HEK293 (cell line): ENCODE measurements at regions not wholly inside any gene's neighbourhood (a gene's known extent, or its start where the extent isn't known, plus 50 kb on each side); places are given as distances from the start of the nearest gene placed in this dataset.

ENCODE experiments used
- GFI1B ChIP-seq: fragments of 450-650 bp; formaldehyde crosslinking; IDR thresholded peaks from 2 replicates; pipeline ENCODE4 v1.5.1; 2016; ENCODE audit warnings: missing biosample characterization, missing genetic modification characterization
- GLIS1 ChIP-seq: fragments of 450-650 bp; formaldehyde crosslinking; IDR thresholded peaks from 2 replicates; pipeline ENCODE4 v1.5.1; 2016; ENCODE audit warnings: missing biosample characterization, missing genetic modification characterization
- HOXC10 ChIP-seq: sonication (generic); formaldehyde crosslinking; IDR thresholded peaks from 2 replicates; pipeline ENCODE4 v1.8.1; 2023; ENCODE audit warnings: mild to moderate bottlenecking, missing genetic modification reagents
- HOXD13 ChIP-seq: sonication (generic); formaldehyde crosslinking; IDR thresholded peaks from 2 replicates; pipeline ENCODE4 v1.8.0; 2022; ENCODE audit warnings: missing genetic modification reagents, borderline replicate concordance
- KLF1 ChIP-seq: fragments of 450-650 bp; formaldehyde crosslinking; IDR thresholded peaks from 2 replicates; pipeline ENCODE4 v1.5.1; 2016; ENCODE audit warnings: missing biosample characterization, missing genetic modification characterization
- OVOL3 ChIP-seq: fragments of 450-650 bp; formaldehyde crosslinking; IDR thresholded peaks from 2 replicates; pipeline ENCODE4 v1.5.1; 2016; ENCODE audit warnings: missing biosample characterization, missing genetic modification characterization
- SP7 ChIP-seq: fragments of 450-650 bp; formaldehyde crosslinking; IDR thresholded peaks from 2 replicates; pipeline ENCODE4 v1.5.1; 2016; ENCODE audit warnings: missing biosample characterization, missing genetic modification characterization
- TRIM28 ChIP-seq: IDR thresholded peaks from 2 replicates; pipeline ENCODE4 v1.6.1; 2011; ENCODE audit warnings: low read length, control low read depth, borderline replicate concordance
- ZFP3 ChIP-seq: fragments of 450-650 bp; formaldehyde crosslinking; IDR thresholded peaks from 2 replicates; pipeline ENCODE4 v1.5.1; 2016; ENCODE audit warnings: low read depth, missing biosample characterization, missing genetic modification characterization
- ZNF114 ChIP-seq: fragments of 450-650 bp; formaldehyde crosslinking; IDR thresholded peaks from 2 replicates; pipeline ENCODE4 v1.5.0; 2017; ENCODE audit warnings: missing biosample characterization, missing genetic modification characterization
- ZNF133 ChIP-seq: fragments of 450-650 bp; formaldehyde crosslinking; IDR thresholded peaks from 2 replicates; pipeline ENCODE4 v1.5.1; 2016; ENCODE audit warnings: missing biosample characterization, missing genetic modification characterization
- ZNF2 ChIP-seq: fragments of 450-650 bp; formaldehyde crosslinking; IDR thresholded peaks from 2 replicates; pipeline ENCODE4 v1.5.1; 2016; ENCODE audit warnings: missing biosample characterization, missing genetic modification characterization
- ZNF211 ChIP-seq: fragments of 450-650 bp; formaldehyde crosslinking; IDR thresholded peaks from 2 replicates; pipeline ENCODE4 v1.5.1; 2016; ENCODE audit warnings: low read depth, missing biosample characterization, missing genetic modification characterization
- ZNF23 ChIP-seq: fragments of 450-650 bp; formaldehyde crosslinking; IDR thresholded peaks from 2 replicates; pipeline ENCODE4 v1.5.1; 2016; ENCODE audit warnings: missing biosample characterization, missing genetic modification characterization, borderline replicate concordance
- ZNF311 ChIP-seq: fragments of 450-650 bp; formaldehyde crosslinking; IDR thresholded peaks from 2 replicates; pipeline ENCODE4 v1.5.1; 2017; ENCODE audit warnings: missing biosample characterization, missing genetic modification characterization, borderline replicate concordance
- ZNF335 ChIP-seq: fragments of 450-650 bp; formaldehyde crosslinking; conservative IDR thresholded peaks from 2 replicates; pipeline ENCODE4 v1.5.1; 2016; ENCODE audit warnings: missing biosample characterization, missing genetic modification characterization
- ZNF37A ChIP-seq: fragments of 450-650 bp; IDR thresholded peaks from 2 replicates; pipeline ENCODE4 v1.5.1; 2018; ENCODE audit warnings: missing biosample characterization, missing genetic modification characterization
- ZNF433 ChIP-seq: fragments of 450-650 bp; formaldehyde crosslinking; IDR thresholded peaks from 2 replicates; pipeline ENCODE4 v1.5.1; 2016; ENCODE audit warnings: missing biosample characterization, missing genetic modification characterization, low read depth
- ZNF48 ChIP-seq: fragments of 450-650 bp; formaldehyde crosslinking; IDR thresholded peaks from 2 replicates; pipeline ENCODE4 v1.5.1; 2016; ENCODE audit warnings: missing biosample characterization, missing genetic modification characterization
- ZNF677 ChIP-seq: fragments of 450-650 bp; IDR thresholded peaks from 2 replicates; pipeline ENCODE4 v1.5.0; 2018; ENCODE audit warnings: missing biosample characterization, mild to moderate bottlenecking, missing genetic modification characterization, moderate library complexity
- ZNF707 ChIP-seq: fragments of 450-650 bp; formaldehyde crosslinking; IDR thresholded peaks from 2 replicates; pipeline ENCODE4 v1.5.1; 2016; ENCODE audit warnings: missing biosample characterization, missing genetic modification characterization
- ZSCAN30 ChIP-seq: fragments of 450-650 bp; IDR thresholded peaks from 2 replicates; pipeline ENCODE4 v1.5.1; 2018; ENCODE audit warnings: missing biosample characterization, mild to moderate bottlenecking, missing genetic modification characterization, moderate library complexity
- TF ChIP-seq, protein P1 (sequence below): fragments of 450-650 bp; formaldehyde crosslinking; IDR thresholded peaks from 2 replicates; pipeline ENCODE4 v1.5.1; 2016; ENCODE audit warnings: missing biosample characterization, missing genetic modification characterization
- TF ChIP-seq, protein P2 (sequence below): fragments of 450-650 bp; formaldehyde crosslinking; IDR thresholded peaks from 2 replicates; pipeline ENCODE4 v1.5.1; 2016; ENCODE audit warnings: missing biosample characterization, missing genetic modification characterization
- TF ChIP-seq, protein P3 (sequence below): fragments of 450-650 bp; formaldehyde crosslinking; IDR thresholded peaks from 2 replicates; pipeline ENCODE4 v1.5.1; 2016; ENCODE audit warnings: missing biosample characterization, missing genetic modification characterization
- TF ChIP-seq, protein P4 (sequence below): fragments of 450-650 bp; formaldehyde crosslinking; IDR thresholded peaks from 2 replicates; pipeline ENCODE4 v1.5.1; 2016; ENCODE audit warnings: missing biosample characterization, missing genetic modification characterization, borderline replicate concordance
- TF ChIP-seq, protein P5 (sequence below): fragments of 450-650 bp; formaldehyde crosslinking; IDR thresholded peaks from 2 replicates; pipeline ENCODE4 v1.5.1; 2016; ENCODE audit warnings: missing biosample characterization, missing genetic modification characterization

DNA sequence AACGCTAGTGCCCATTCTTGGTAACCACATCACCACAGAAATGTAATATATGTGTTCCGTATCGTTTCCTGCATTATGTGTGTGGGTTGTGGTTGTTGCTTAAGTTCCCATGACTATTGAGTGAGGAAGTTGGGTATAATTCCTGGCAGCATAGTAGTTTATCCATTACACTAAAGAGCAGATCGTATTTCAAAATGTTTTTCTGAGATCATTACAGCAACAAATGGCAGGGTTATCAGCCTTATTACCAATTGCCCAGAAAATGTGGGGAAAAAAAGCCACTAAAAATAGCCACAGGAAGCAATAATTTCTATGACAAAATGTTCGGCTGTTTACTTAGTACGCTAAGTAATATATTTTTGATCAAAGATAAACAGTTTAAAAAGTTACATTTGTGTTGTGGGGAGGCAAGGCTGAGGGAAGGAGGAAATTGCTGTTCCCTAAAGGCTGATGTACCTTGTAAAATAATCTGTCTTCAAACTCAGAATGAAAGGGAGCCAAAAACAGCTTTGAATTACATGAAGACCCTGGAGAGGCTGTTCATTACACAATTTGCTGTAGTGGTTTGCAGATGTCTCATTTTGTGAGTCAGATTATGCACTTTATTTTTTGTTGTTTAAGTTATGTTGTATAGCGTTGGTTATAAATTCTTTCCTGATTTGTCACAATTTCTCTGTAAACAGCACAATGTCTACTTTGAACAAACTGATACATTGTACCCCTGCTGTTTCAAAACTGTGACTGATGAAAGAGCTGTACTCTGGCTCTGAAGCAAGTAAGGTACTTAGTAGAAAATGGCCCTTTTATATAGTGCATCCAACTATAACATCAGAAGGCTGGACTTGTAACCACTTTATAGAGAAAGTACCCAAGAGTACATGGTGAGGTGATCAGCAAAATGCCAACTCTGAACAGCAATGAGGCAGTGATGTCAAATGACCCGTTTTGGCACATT lies 1028.5 kb downstream of the NR2F1-AS1 start (continued):
- TF ChIP-seq, protein P1, sequence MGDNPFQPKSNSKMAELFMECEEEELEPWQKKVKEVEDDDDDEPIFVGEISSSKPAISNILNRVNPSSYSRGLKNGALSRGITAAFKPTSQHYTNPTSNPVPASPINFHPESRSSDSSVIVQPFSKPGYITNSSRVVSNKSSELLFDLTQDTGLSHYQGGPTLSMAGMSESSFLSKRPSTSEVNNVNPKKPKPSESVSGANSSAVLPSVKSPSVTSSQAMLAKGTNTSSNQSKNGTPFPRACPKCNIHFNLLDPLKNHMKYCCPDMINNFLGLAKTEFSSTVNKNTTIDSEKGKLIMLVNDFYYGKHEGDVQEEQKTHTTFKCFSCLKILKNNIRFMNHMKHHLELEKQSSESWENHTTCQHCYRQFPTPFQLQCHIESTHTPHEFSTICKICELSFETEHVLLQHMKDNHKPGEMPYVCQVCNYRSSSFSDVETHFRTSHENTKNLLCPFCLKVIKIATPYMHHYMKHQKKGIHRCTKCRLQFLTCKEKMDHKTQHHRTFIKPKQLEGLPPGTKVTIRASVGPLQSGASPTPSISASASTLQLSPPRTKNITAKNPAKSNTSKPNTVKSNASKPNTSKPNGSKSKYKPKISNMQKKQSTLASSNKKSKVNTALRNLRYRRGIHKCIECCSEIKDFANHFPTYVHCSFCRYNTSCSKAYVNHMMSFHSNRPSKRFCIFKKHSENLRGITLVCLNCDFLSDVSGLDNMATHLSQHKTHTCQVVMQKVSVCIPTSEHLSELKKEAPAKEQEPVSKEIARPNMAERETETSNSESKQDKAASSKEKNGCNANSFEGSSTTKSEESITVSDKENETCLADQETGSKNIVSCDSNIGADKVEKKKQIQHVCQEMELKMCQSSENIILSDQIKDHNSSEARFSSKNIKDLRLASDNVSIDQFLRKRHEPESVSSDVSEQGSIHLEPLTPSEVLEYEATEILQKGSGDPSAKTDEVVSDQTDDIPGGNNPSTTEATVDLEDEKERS: 0 out of 2 replicates have a peak, but pooled peaks have one; percentile 50
- TF ChIP-seq OVOL3 (tag by site-specific recombination) (peak; percentile 98), ZNF335 (tag by site-specific recombination) (peak; percentile 47; the same call in 1 of the 2 replicates), ZNF114 (tag by site-specific recombination) (no peak), ZNF311 (no peak), ZNF37A (tag by site-specific recombination) (no peak), KLF1 (tag by site-specific recombination) (peak; percentile 85), ZSCAN30 (peak; percentile 71), GLIS1 (tag by site-specific recombination) (peak; percentile 79), GFI1B (tag by site-specific recombination) (peak; percentile 89), HOXD13 (CRISPR knock-in tag) (no peak; the same call in 1 of the 2 replicates), ZFP3 (tag by site-specific recombination) (no peak), HOXC10 (CRISPR knock-in tag) (no peak), ZNF23 (tag by site-specific recombination) (no peak), TRIM28 (peak; percentile 93), ZNF707 (tag by site-specific recombination) (no peak), ZNF48 (tag by site-specific recombination) (no peak), ZNF433 (tag by site-specific recombination) (no peak), ZNF677 (no peak), SP7 (tag by site-specific recombination) (peak; percentile 99), ZNF133 (no peak), ZNF2 (tag by site-specific recombination) (peak; percentile 90), ZNF211 (tag by site-specific recombination) (no peak)
- TF ChIP-seq, protein P2, sequence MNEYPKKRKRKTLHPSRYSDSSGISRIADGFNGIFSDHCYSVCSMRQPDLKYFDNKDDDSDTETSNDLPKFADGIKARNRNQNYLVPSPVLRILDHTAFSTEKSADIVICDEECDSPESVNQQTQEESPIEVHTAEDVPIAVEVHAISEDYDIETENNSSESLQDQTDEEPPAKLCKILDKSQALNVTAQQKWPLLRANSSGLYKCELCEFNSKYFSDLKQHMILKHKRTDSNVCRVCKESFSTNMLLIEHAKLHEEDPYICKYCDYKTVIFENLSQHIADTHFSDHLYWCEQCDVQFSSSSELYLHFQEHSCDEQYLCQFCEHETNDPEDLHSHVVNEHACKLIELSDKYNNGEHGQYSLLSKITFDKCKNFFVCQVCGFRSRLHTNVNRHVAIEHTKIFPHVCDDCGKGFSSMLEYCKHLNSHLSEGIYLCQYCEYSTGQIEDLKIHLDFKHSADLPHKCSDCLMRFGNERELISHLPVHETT (tag by site-specific recombination): peak; percentile 98
- TF ChIP-seq, protein P3, sequence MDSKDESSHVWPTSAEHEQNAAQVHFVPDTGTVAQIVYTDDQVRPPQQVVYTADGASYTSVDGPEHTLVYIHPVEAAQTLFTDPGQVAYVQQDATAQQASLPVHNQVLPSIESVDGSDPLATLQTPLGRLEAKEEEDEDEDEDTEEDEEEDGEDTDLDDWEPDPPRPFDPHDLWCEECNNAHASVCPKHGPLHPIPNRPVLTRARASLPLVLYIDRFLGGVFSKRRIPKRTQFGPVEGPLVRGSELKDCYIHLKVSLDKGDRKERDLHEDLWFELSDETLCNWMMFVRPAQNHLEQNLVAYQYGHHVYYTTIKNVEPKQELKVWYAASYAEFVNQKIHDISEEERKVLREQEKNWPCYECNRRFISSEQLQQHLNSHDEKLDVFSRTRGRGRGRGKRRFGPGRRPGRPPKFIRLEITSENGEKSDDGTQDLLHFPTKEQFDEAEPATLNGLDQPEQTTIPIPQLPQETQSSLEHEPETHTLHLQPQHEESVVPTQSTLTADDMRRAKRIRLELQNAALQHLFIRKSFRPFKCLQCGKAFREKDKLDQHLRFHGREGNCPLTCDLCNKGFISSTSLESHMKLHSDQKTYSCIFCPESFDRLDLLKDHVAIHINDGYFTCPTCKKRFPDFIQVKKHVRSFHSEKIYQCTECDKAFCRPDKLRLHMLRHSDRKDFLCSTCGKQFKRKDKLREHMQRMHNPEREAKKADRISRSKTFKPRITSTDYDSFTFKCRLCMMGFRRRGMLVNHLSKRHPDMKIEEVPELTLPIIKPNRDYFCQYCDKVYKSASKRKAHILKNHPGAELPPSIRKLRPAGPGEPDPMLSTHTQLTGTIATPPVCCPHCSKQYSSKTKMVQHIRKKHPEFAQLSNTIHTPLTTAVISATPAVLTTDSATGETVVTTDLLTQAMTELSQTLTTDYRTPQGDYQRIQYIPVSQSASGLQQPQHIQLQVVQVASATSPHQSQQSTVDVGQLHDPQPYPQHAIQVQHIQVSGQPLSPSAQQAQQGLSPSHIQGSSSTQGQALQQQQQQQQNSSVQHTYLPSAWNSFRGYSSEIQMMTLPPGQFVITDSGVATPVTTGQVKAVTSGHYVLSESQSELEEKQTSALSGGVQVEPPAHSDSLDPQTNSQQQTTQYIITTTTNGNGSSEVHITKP: peak; percentile 7
- TF ChIP-seq, protein P4, sequence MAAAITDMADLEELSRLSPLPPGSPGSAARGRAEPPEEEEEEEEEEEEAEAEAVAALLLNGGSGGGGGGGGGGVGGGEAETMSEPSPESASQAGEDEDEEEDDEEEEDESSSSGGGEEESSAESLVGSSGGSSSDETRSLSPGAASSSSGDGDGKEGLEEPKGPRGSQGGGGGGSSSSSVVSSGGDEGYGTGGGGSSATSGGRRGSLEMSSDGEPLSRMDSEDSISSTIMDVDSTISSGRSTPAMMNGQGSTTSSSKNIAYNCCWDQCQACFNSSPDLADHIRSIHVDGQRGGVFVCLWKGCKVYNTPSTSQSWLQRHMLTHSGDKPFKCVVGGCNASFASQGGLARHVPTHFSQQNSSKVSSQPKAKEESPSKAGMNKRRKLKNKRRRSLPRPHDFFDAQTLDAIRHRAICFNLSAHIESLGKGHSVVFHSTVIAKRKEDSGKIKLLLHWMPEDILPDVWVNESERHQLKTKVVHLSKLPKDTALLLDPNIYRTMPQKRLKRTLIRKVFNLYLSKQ (tag by site-specific recombination): peak; percentile 34; the same call in 1 of the 2 replicates
- TF ChIP-seq, protein P5, sequence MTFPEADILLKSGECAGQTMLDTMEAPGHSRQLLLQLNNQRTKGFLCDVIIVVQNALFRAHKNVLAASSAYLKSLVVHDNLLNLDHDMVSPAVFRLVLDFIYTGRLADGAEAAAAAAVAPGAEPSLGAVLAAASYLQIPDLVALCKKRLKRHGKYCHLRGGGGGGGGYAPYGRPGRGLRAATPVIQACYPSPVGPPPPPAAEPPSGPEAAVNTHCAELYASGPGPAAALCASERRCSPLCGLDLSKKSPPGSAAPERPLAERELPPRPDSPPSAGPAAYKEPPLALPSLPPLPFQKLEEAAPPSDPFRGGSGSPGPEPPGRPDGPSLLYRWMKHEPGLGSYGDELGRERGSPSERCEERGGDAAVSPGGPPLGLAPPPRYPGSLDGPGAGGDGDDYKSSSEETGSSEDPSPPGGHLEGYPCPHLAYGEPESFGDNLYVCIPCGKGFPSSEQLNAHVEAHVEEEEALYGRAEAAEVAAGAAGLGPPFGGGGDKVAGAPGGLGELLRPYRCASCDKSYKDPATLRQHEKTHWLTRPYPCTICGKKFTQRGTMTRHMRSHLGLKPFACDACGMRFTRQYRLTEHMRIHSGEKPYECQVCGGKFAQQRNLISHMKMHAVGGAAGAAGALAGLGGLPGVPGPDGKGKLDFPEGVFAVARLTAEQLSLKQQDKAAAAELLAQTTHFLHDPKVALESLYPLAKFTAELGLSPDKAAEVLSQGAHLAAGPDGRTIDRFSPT (tag by site-specific recombination): no peak
